Peyer's patch (tissue), 4 donors: ENCODE measurements at regions not wholly inside any gene's neighbourhood (a gene's known extent, or its start where the extent isn't known, plus 50 kb on each side); places are given as distances from the start of the nearest gene placed in this dataset.

Source experiments
- DNase-seq, 3 donors: peaks; one replicate each; pipeline ENCODE4 v3.0.0-alpha.2; 2017 to 2019
- H3K27ac ChIP-seq, 4 donors: fragments of 200-600 bp; sonication (generic); one replicate each; pipeline ENCODE4 v1.5.1; 2016 to 2019
- H3K27me3 ChIP-seq, 2 donors: fragments of 200-600 bp; sonication (generic); one replicate each; pipeline ENCODE4 v1.5.1; 2019
- H3K36me3 ChIP-seq, 3 donors: fragments of 200-600 bp; sonication (generic); one replicate each; pipeline ENCODE4 v1.5.1; 2016 to 2019
- H3K4me1 ChIP-seq, 4 donors: fragments of 200-600 bp; sonication (generic); one replicate each; pipeline ENCODE4 v1.5.1; 2016 to 2019
- H3K4me3 ChIP-seq, 4 donors: fragments of 200-600 bp; sonication (generic); 1 replicate in 3 of 4; 2 replicates in 1 of 4; pipeline ENCODE4 v1.5.1; 2016 to 2019; ENCODE audit warnings: mild to moderate bottlenecking in 1 of 4
- H3K9me3 ChIP-seq, 4 donors: fragments of 200-600 bp; sonication (generic); one replicate each; pipeline ENCODE4 v1.5.1; 2016 to 2019; ENCODE audit warnings: mild to moderate bottlenecking in 1 of 4
- POLR2A ChIP-seq, 2 donors: fragments of 450-650 bp; IDR thresholded peaks; one replicate each; pipeline ENCODE4 v1.5.1; 2017; ENCODE audit warnings: antibody characterized with exemption in 2 of 2, mild to moderate bottlenecking in 2 of 2, moderate library complexity in 2 of 2
- TF ChIP-seq, protein P1 (sequence below), 6 experiments: fragments of 450-650 bp in 4 of 6; fragments of 200-600 bp in 2 of 6; sonication (generic) in 1 of 6; IDR thresholded peaks; one replicate each; pipeline ENCODE4 v1.5.1; 2017 to 2019; ENCODE audit warnings: antibody characterized with exemption in 6 of 6, mild to moderate bottlenecking in 3 of 6, moderate library complexity in 1 of 6

DNA sequence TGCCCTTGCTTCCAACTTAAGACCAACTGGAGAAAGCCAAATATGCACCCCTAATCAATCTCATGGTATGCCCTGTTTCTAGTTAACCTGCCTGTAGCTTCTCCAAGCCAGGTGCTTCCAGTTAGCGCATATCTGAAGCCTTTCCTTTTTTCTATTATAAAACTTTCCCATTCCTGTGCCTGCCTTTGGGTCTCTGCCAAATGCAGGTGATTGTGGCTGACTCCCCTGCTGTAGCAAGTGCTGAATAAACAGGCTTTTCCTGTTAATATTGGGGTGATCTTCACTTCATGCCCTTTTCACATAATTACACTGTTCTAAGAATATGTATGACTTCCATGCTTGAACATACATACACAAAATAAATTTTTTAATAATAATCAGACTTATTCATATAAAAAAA, 207.4 kb downstream of the TANC2 start:
- Histone ChIP-seq H3K27me3 (no peaks in the 10 kb centered on the region), H3K27ac (no peak overlapping the region), H3K4me3 (no peak overlapping the region), H3K36me3 (no peaks in the 10 kb centered on the region), H3K4me1 (no peaks in the 10 kb centered on the region), H3K9me3 (no peaks in the 10 kb centered on the region)
- DNase-seq = no peak
- no peak for TF ChIP-seq POLR2A (IDR thresholded peaks at IDR 0.05)

DNA sequence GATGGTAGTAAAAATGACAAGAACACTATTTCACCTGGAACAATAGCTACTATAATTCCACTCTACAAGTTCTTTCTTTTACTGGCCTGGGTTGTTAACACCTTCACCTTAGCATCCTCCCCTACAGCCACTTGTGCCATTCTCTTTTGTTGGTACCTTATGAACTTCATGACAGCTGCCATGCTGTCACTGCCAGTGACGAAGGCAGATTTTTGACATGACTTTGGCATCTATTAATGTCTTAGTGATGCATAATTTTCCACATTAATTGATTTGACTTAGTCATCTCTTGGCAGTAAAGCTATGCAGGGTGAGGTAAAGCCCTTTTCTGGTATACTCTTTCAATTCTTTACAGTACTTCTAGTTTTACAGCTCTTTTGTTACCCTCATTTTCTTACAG, 207.9 kb downstream of the TANC2 start:
- no peak overlapping the region for H3K4me3 ChIP-seq
- TF ChIP-seq, protein P1, sequence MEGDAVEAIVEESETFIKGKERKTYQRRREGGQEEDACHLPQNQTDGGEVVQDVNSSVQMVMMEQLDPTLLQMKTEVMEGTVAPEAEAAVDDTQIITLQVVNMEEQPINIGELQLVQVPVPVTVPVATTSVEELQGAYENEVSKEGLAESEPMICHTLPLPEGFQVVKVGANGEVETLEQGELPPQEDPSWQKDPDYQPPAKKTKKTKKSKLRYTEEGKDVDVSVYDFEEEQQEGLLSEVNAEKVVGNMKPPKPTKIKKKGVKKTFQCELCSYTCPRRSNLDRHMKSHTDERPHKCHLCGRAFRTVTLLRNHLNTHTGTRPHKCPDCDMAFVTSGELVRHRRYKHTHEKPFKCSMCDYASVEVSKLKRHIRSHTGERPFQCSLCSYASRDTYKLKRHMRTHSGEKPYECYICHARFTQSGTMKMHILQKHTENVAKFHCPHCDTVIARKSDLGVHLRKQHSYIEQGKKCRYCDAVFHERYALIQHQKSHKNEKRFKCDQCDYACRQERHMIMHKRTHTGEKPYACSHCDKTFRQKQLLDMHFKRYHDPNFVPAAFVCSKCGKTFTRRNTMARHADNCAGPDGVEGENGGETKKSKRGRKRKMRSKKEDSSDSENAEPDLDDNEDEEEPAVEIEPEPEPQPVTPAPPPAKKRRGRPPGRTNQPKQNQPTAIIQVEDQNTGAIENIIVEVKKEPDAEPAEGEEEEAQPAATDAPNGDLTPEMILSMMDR (IDR thresholded peaks at IDR 0.05) = no peak
- no peak for TF ChIP-seq POLR2A (IDR thresholded peaks at IDR 0.05)
- DNase-seq = no peak
- H3K4me1 ChIP-seq = no peaks in the 10 kb centered on the region
- no peaks in the 10 kb centered on the region for H3K36me3 ChIP-seq
- H3K9me3 ChIP-seq = no peaks in the 10 kb centered on the region
- H3K27ac ChIP-seq = no peak overlapping the region
- no peaks in the 10 kb centered on the region for H3K27me3 ChIP-seq

DNA sequence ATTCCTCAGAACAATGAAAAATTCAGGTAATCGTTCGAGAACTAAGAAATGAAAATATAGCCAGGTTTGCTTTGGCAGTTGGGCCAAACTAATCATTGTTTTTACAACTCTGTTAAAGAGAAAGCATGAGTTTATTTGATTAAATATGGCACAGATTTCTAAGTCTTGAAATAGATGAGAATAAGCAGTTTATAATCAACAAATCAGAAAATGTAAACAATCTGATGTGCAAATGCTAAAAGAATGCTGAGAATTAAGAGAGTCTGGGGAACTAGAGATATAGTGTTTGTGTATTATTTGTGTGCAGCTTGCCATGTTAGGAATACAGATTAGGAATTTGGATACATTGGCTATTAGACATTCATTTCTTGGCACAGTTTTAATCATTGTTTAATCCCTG, 212.5 kb downstream of the TANC2 start:
- Histone ChIP-seq H3K4me3 (no peak overlapping the region), H3K36me3 (no peaks in the 10 kb centered on the region), H3K27me3 (no peaks in the 10 kb centered on the region), H3K4me1 (no peaks in the 10 kb centered on the region), H3K9me3 (no peaks in the 10 kb centered on the region), H3K27ac (no peak overlapping the region)
- TF ChIP-seq POLR2A (IDR thresholded peaks at IDR 0.05) = no peak
- TF ChIP-seq, protein P1 (IDR thresholded peaks at IDR 0.05) = no peak
- no peak for DNase-seq

DNA sequence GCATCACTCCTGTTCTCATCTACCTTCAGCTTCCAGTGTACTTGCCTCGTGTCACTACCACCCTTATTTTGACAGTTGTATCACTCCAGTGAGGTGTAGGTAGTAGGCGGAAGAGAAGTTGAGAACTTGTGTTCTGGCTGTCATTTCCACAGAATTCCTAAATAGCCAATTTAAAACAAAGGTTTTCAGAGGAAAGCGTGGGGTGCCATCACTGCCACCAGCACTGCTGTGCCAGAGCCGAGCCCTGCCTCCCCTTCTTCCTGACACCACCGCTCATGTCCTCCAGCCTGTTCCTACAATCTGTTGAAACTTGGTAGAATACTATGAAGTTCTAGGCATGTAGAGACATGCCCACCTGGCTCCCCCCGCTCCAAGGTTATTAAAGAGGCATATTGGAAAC, 215.8 kb downstream of the TANC2 start:
- no peak overlapping the region for H3K4me3 ChIP-seq
- no peaks in the 10 kb centered on the region for H3K27me3 ChIP-seq
- no peak for TF ChIP-seq POLR2A (IDR thresholded peaks at IDR 0.05)
- TF ChIP-seq, protein P1 (IDR thresholded peaks at IDR 0.05) = no peak
- no peaks in the 10 kb centered on the region for H3K36me3 ChIP-seq
- H3K27ac ChIP-seq = no peak overlapping the region
- H3K9me3 ChIP-seq = no peaks in the 10 kb centered on the region
- DNase-seq = no peak
- H3K4me1 ChIP-seq = no peaks in the 10 kb centered on the region

DNA sequence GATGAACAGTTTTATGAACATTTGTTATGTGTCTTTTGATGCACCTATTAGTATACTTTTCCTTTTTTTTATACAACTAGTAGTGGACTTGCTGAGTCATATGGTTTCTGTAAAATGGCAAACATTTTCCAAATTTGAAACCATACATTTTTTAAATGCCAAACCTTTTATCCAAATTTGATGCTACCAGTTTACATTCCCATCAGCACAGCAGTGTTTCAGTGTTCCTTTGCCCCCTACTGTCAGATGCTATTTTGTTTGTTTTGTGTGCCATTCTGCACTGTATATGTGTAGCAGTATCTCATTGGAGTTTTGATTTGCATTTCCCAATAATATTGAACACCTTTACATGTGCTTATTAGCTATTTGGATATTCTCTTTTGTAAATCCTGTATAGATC, 219.4 kb downstream of the TANC2 start:
- H3K4me3 ChIP-seq = no peak overlapping the region
- H3K4me1 ChIP-seq = no peaks in the 10 kb centered on the region
- H3K36me3 ChIP-seq = no peaks in the 10 kb centered on the region
- no peaks in the 10 kb centered on the region for H3K9me3 ChIP-seq
- H3K27ac ChIP-seq = no peak overlapping the region
- DNase-seq = no peak
- TF ChIP-seq, protein P1 (IDR thresholded peaks at IDR 0.05) = no peak
- no peak for TF ChIP-seq POLR2A (IDR thresholded peaks at IDR 0.05)
- H3K27me3 ChIP-seq = no peaks in the 10 kb centered on the region

DNA sequence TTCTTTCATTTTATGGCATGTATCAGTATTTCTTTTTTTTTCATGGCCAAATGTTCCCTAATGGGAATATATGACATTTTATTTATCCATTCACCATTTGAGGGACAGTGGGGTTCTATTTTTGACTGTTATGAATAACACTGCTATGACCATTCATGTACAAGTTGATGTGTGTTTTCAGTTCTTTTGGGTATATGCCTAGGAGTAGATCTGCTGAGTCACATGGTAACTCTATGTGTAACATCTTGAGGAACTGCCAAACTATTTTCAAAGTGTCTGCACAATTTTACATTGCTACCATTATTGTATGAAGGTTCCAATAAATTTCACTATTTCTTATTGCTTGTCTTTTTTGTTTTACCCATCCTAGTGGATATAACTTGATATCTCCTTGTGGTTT, 223.0 kb downstream of the TANC2 start:
- H3K4me3 ChIP-seq = no peak overlapping the region
- H3K4me1 ChIP-seq = no peaks in the 10 kb centered on the region
- DNase-seq = no peak
- TF ChIP-seq POLR2A (IDR thresholded peaks at IDR 0.05) = no peak
- TF ChIP-seq, protein P1 (IDR thresholded peaks at IDR 0.05) = no peak
- H3K36me3 ChIP-seq = no peaks in the 10 kb centered on the region
- H3K9me3 ChIP-seq = no peaks in the 10 kb centered on the region
- H3K27me3 ChIP-seq = no peaks in the 10 kb centered on the region
- no peak overlapping the region for H3K27ac ChIP-seq
